GM12873 (cell line): ENCODE measurements at regions not wholly inside any gene's neighbourhood (a gene's known extent, or its start where the extent isn't known, plus 50 kb on each side); places are given as distances from the start of the nearest gene placed in this dataset.

ENCODE experiments used
- CTCF ChIP-seq: IDR thresholded peaks from 2 replicates; pipeline ENCODE4 v1.5.1; 2012; ENCODE audit warnings: low read depth, mild to moderate bottlenecking, moderate library complexity, low read length, control low read depth; ENCODE audit not compliant: insufficient read depth; ENCODE audit errors: missing control alignments

GRCh38 chr14:29028973-29029582 lies 262.5 kb downstream of the FOXG1 start:
- TF ChIP-seq CTCF: no peak

GRCh38 chr14:29030121-29030520 lies 263.5 kb downstream of the FOXG1 start:
- no peak for TF ChIP-seq CTCF

GRCh38 chr14:29030970-29031369 lies 264.4 kb downstream of the FOXG1 start:
- no peak for TF ChIP-seq CTCF

- no peak for TF ChIP-seq CTCF
These were observed 268.5 kb downstream of the FOXG1 start for GRCh38 chr14:29035134-29035533.

GRCh38 chr14:29037411-29037810 lies 270.8 kb downstream of the FOXG1 start:
- no peak for TF ChIP-seq CTCF

- TF ChIP-seq CTCF: no peak
These were observed 272.6 kb downstream of the FOXG1 start for GRCh38 chr14:29039171-29039570.

- no peak for TF ChIP-seq CTCF
These were observed 276.0 kb downstream of the FOXG1 start for GRCh38 chr14:29042551-29042950.
